Parathyroid adenoma (tissue), 2 donors: ENCODE measurements at regions not wholly inside any gene's neighbourhood (a gene's known extent, or its start where the extent isn't known, plus 50 kb on each side); places are given as distances from the start of the nearest gene placed in this dataset.

Experiments
- H2AFZ ChIP-seq: fragments of 300-600 bp; sonication (generic); one replicate; pipeline ENCODE4 v1.7.0; 2017; ENCODE audit warnings: antibody characterized with exemption, mild to moderate bottlenecking
- H3K27ac ChIP-seq: fragments of 300-600 bp; sonication (generic); one replicate; pipeline ENCODE4 v1.7.0; 2017
- H3K27me3 ChIP-seq: fragments of 300-600 bp; sonication (generic); one replicate; pipeline ENCODE4 v1.7.0; 2017; ENCODE audit warnings: low read length; ENCODE audit not compliant: control insufficient read depth, insufficient read depth
- H3K36me3 ChIP-seq: fragments of 300-600 bp; sonication (generic); one replicate; pipeline ENCODE4 v1.7.0; 2017; ENCODE audit warnings: low read length; ENCODE audit not compliant: control insufficient read depth, insufficient read depth
- H3K4me1 ChIP-seq: fragments of 300-600 bp; sonication (generic); one replicate; pipeline ENCODE4 v1.7.0; 2017; ENCODE audit warnings: control low read depth
- H3K4me2 ChIP-seq: fragments of 300-600 bp; sonication (generic); one replicate; pipeline ENCODE4 v1.7.0; 2017; ENCODE audit warnings: low read length
- H3K4me3 ChIP-seq: fragments of 300-600 bp; sonication (generic); one replicate; pipeline ENCODE4 v1.7.0; 2017; ENCODE audit warnings: low read depth, low read length
- H3K79me2 ChIP-seq: fragments of 300-600 bp; sonication (generic); one replicate; pipeline ENCODE4 v1.7.0; 2017; ENCODE audit warnings: control low read depth
- H3K9ac ChIP-seq: fragments of 300-600 bp; sonication (generic); one replicate; pipeline ENCODE4 v1.7.0; 2017; ENCODE audit warnings: mild to moderate bottlenecking
- H3K9me3 ChIP-seq: fragments of 300-600 bp; sonication (generic); one replicate; pipeline ENCODE4 v1.7.0; 2017; ENCODE audit warnings: low read length; ENCODE audit not compliant: control insufficient read depth
- TF ChIP-seq, protein P1 (sequence below): fragments of 300-600 bp; sonication (generic); IDR thresholded peaks from one replicate; pipeline ENCODE4 v1.7.0; 2017; ENCODE audit warnings: antibody characterized with exemption, mild to moderate bottlenecking
- donor health status: primary hyperparathyroidism.

DNA sequence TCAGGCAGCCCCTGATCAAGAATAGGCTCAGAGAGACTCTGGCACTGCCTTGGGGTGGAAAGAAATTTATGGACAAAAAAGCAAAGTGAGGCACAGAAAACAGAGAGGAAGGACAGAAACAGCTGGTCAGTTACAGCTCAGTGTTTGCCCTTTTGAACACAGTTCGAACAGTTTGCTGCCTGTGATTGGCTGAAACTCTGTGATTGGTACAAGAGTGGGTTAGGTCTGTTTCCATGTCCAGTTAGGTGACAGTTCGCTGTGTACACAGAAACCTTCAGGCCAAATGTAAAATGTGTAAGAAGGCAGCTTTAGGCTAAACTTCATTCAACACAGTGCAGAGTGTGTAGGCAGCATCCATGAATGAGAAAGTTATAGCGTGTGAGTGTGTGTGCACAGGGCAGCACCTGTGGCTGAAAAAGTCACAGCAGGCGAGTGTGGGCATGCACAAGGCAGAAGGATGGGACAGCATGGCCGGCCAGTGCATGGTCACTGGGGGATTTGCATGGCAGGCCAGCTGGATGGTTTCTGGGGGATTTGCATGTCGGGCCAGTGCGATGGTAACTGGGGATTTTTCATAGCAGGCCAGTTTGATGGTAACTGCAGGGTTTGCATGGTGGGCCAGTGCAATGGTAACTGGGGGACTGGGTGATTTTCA is 75.4 kb upstream of the FRMD1 start:
- Histone ChIP-seq H3K9me3 (no peaks in the 10 kb centered on the region), H3K79me2 (no peaks in the 10 kb centered on the region), H3K4me3 (no peak overlapping the region), H3K27ac (no peak overlapping the region), H3K4me2 (no peak overlapping the region), H3K27me3 (no peaks in the 10 kb centered on the region), H3K4me1 (peaks cover 7% of the 10 kb centered on the region), H2AFZ (no peak overlapping the region), H3K36me3 (no peaks in the 10 kb centered on the region), H3K9ac (no peak overlapping the region)
- TF ChIP-seq, protein P1, sequence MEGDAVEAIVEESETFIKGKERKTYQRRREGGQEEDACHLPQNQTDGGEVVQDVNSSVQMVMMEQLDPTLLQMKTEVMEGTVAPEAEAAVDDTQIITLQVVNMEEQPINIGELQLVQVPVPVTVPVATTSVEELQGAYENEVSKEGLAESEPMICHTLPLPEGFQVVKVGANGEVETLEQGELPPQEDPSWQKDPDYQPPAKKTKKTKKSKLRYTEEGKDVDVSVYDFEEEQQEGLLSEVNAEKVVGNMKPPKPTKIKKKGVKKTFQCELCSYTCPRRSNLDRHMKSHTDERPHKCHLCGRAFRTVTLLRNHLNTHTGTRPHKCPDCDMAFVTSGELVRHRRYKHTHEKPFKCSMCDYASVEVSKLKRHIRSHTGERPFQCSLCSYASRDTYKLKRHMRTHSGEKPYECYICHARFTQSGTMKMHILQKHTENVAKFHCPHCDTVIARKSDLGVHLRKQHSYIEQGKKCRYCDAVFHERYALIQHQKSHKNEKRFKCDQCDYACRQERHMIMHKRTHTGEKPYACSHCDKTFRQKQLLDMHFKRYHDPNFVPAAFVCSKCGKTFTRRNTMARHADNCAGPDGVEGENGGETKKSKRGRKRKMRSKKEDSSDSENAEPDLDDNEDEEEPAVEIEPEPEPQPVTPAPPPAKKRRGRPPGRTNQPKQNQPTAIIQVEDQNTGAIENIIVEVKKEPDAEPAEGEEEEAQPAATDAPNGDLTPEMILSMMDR: no peak

DNA sequence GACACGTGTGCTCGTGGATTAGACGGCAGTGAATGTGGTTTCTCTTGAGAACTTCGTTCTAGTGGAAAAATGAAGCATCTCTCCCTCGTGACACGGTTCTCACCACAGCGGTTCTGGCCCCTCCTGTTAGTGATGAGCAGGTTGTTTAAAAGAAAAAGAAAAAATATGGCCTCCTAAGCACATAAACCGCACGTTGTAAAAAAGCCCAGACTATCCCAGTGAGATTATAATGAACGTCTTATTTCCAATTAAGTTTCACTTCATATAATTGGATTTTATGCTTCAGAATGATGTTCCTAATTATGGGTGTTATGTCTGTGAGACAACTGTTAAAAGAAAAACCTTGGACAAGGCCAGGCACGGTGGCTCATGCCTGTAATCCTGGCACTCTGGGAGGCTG is 74.5 kb upstream of the FRMD1 start:
- Histone ChIP-seq H2AFZ (no peak overlapping the region), H3K79me2 (no peaks in the 10 kb centered on the region), H3K9me3 (no peaks in the 10 kb centered on the region), H3K27ac (no peak overlapping the region), H3K4me3 (no peak overlapping the region), H3K36me3 (no peaks in the 10 kb centered on the region), H3K27me3 (no peaks in the 10 kb centered on the region), H3K4me2 (no peak overlapping the region), H3K4me1 (peaks cover 7% of the 10 kb centered on the region), H3K9ac (no peak overlapping the region)
- TF ChIP-seq, protein P1: no peak

- H3K36me3 ChIP-seq: no peaks in the 10 kb centered on the region
- H3K4me1 ChIP-seq: peaks cover 6% of the 10 kb centered on the region
- no peak overlapping the region for H2AFZ ChIP-seq
- H3K9ac ChIP-seq: no peak overlapping the region
- no peaks in the 10 kb centered on the region for H3K79me2 ChIP-seq
- TF ChIP-seq, protein P1: no peak
- H3K27me3 ChIP-seq: no peaks in the 10 kb centered on the region
- no peak overlapping the region for H3K27ac ChIP-seq
- no peaks in the 10 kb centered on the region for H3K9me3 ChIP-seq
- H3K4me2 ChIP-seq: no peak overlapping the region
- H3K4me3 ChIP-seq: no peak overlapping the region
These were observed 74.0 kb upstream of the FRMD1 start for GRCh38 chr6:168152980-168153379.

DNA sequence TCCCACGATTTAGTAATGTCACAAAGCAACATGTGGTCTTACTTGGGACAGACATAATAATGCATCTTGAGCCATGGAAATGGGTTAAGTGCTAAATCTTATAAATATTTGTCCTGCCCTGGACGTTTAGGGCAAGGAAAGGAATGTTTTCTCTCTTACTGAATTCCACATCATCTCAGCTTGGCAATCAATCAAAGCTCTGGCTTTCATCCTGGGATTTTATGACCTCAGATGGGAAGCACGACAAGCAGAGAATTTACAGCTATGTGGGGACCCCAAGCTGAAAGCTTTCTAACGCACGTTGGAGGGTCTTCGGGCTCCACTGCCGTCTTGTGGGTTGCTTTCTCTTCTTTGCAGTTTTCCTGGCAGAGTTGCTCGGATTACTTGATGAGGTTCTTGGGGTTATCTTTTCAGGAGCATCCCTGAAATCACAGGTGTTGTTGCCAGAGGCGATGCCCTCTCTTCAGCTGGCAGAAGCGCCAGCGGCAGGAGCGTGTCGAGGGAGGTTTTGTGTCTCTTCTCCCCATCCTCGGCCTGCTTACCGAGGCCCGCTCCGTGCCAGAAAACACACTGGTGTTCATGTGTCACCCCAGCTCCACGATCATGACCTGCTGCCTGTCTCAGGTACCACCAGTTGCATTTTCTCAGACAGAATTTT is 73.4 kb upstream of the FRMD1 start:
- no peak overlapping the region for H3K9ac ChIP-seq
- H3K36me3 ChIP-seq: no peaks in the 10 kb centered on the region
- H3K4me3 ChIP-seq: no peak overlapping the region
- no peak overlapping the region for H2AFZ ChIP-seq
- no peaks in the 10 kb centered on the region for H3K9me3 ChIP-seq
- peaks cover under 1% of the 10 kb centered on the region for H3K4me1 ChIP-seq
- TF ChIP-seq, protein P1: no peak
- no peak overlapping the region for H3K4me2 ChIP-seq
- no peaks in the 10 kb centered on the region for H3K79me2 ChIP-seq
- H3K27me3 ChIP-seq: no peaks in the 10 kb centered on the region
- H3K27ac ChIP-seq: no peak overlapping the region
